GM19463 (cell line): ENCODE measurements at regions not wholly inside any gene's neighbourhood (a gene's known extent, or its start where the extent isn't known, plus 50 kb on each side); places are given as distances from the start of the nearest gene placed in this dataset.

ENCODE experiments used
- ATAC-seq: cut with Tn5 transposase; IDR thresholded peaks from one replicate; pipeline ENCODE4 v1.9.1; 2021; ENCODE audit warnings: mild to moderate bottlenecking, moderate library complexity; ENCODE audit not compliant: unreplicated experiment

DNA sequence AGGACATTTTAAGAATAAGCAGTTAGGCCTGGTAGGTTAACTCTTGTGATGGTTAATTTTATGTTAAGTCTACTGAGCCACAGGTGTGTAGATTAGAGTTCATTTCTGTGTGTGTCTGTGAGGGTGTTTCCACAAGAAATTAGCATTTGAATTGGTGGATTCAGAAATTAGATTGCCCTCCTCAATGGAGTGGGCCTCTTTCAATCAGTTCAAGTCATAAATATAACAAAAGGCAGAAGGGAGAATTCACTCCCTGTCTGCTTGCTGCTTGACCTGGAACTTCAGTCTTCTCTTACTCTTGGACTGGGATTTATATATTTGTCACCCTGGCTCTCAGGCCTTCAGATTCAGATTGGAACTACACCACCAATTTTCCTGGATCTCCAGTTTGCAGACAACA is 55.3 kb upstream of the POM121L12 start:
- no peak for ATAC-seq

DNA sequence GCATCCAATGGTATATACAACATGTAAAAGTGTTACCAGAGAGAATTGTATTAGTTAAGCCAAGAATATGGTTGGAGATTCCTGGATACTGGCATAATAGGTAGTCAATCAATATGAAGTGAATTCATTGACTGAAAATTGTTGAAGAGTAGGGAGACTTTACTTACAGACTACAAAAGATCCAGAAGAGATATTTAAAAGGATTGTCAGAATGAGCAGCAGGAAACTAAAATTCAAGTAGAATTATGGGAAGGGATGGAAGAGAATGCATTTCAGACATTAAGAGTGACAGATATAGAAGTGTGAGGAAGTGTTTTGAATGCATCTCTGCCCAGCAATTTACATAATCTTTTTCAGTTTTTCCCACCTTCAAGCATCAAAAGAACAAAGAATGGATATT is 62.3 kb upstream of the POM121L12 start:
- no peak for ATAC-seq

DNA sequence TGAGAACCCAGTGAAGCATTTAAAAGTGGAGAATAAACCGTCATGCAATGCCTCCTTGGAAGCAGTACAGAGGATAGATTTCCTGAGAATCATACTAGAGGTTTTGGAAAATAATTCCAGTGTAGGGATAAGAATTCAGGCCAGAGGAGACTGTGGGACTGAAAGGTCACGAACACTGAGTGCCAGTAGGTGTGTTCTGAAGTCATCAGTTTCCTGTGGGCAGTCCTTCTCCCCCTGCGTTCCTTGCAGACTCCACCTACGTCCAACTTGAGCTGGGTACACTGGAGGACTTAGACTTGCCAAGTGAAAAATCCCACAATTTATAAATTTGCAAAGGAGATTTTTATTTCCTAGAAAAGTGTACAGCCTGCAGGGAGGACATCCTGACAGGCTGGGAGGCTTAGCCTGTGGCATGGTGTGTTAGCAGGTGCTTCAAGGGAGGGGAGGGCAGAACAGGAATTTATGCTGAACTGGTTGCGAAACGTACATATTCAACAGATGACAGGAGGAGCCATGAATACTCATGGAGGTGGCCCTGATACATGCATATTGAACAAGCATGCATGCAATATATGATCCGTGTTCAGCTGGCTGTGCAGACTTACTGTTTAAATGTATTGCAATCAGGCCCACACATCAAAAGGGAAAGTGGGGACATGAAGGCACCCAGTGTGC is 72.9 kb upstream of the POM121L12 start:
- ATAC-seq = no peak

DNA sequence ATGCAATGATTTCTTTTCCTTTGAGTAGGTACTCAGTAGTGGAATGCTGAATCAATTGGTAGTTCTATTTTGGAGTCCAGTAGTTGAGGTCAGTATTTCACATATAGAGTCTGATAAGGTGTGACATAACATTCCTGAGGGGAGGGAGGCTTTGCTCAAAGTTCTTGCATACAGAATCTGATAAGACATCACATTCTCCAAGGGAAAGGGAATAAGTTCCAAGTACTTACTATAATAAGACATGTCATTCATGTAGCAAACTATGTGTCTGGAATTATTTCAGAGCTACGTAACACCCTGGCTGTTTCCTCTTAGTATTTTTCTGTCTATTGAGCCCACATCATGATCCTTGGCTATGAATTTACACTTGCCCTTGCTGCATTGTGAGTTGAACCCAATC is 74.3 kb upstream of the POM121L12 start:
- no peak for ATAC-seq

DNA sequence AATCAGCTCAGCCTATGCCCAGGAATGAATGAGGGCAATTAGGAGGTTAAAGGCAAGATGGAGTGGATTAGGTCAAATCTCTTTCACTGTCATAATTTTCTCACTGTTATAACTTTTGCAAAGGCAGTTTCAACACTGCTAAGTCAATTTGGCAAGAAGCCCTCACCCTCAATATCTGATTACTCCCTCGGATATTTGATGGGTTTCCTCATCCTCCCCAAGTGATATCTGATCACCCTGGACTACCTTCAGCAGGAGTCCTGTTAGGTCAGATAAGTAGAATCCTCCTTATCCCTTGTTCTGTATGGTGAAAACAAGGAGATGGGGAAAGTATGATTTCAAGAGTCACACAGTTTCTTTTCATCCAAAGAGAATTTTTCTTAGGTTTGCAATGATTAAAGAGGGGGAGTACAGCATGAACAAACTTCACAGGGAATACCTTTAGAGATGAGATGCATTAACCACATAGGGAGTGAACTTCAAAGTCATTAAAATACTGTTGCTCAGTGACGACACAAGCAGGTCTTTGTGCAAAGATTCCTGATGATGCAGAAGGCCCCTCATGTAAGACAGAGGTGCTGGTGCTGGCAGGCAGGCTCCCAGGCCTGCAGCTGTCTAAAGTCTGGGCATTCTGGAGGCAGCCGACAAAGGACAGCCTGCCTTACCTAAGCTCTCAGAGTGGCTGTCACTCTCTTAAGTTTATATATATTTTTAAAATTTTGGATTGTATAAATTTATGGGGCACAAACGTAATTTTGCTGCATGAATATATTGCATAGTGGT is 75.4 kb upstream of the POM121L12 start:
- ATAC-seq = no peak

DNA sequence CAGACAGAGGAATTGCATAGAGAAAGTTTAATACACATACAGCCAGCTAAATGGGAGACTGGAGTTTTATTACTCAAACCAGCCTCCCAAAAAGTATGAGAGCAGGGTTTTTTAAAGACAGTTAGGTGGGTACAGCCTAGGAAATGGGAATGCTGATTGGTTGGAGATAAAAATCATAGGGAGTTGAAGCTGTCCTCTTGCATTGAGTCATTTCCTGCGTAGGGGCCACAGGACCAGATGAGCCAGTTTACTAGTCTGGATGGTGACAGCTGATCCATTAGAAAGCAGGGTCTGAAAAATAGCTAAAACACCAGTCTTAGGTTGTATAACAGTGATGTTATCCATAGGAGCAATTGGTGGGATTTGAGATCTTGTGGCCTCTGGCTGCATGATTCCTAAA is 76.1 kb upstream of the POM121L12 start:
- ATAC-seq = no peak

DNA sequence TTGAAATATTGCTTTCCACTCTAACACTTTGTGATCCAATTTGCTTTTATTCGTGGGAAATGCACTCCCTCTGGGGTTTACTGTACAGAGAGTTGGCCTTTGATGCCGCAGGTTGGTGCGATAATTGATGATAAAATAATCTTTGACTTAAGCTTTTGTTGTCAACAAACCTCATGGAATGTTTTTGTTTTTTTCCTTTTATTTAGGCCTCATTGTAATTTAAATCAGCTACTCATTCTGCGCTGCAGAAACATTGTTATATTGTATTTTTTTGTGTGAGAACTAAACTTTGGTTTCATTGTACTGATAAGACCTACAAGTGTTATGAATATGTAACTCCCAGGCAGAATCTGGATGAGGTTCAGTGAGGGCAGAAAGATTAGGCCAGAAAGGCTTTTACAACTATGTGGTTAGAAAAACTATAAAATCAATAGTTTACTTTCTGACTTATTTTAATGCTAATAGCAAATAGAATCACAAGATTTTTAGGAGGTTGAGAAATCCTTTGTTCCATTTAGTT is 76.8 kb upstream of the POM121L12 start:
- no peak for ATAC-seq

DNA sequence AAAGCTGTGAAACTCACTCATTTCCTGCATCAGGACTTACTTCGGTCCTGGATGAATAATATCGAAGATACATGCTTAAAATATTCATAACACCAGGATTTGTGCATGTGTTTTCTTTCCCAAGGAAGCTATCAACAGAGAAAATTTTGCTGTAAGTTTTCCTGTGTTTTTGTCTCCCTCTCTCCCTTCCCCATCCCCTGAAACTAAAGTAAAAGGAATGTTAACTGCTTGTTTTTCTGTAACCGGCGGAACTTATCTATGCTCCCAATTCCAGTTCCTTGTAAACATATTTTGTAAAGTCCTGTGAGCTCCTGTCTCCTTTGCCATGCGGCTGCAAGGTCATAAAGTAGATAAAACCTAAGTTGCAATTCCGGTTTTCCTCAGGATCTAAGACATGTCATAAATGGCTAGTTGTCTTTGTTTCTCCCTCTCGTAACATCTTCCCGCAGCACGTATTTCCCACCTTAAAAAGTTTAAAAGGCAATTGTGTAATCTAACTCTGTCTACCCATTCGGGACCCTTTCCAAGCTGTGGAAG is 79.0 kb upstream of the POM121L12 start:
- no peak for ATAC-seq

DNA sequence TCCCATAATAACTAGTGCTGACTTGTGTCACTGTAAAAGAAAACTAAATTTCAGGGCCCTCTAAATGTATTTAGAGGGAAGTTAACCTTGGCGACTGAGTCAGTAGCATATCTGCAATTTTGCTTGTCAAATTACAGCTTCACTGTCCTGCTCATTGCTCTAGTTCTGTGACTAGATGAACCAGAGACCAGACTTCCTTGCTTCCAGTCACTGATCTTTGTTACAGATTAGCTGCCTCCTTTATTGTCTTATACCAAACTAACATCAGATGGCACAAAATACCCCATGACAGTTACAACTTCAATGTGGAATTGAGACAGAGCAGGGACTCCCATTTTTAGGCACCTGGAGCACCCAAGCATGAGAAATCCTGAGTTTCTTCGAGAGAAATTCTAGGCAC is 79.9 kb upstream of the POM121L12 start:
- no peak for ATAC-seq

DNA sequence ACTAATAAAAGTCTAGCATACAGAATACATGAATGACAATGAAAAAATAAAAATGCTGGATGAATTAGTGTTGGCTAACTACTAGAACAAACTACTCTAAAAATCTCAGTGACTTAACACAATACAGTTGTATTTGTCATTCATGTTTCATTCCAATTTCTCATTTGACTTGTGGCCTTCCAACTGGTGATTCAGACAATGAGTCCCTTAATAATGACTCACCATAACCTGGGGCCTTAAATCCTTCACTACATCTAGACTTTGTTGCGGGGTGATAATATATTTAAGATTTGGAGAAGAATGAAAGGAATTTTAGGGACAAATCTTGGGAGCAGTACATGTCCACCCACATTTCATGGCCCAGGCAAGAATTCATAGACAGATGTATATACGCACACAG is 90.5 kb upstream of the POM121L12 start:
- no peak for ATAC-seq

DNA sequence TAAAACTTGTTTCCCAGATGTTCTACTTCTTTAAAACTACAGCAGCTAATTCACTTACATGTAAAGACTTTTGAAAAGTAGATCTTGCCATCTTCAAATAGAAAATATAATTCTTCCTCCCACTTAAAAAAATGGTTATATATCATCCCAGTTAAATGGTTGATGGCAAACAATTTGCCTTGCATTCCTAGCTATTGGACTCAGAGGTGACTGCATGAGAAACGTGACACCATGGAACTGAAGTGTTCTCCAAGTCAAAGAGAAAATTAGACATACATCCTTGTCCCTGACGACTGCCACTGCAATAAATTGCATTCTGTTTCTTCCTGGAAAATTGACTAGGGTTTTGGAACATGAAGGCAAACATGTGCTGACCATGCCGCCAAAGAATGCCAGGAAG is 95.0 kb upstream of the POM121L12 start:
- ATAC-seq = no peak

DNA sequence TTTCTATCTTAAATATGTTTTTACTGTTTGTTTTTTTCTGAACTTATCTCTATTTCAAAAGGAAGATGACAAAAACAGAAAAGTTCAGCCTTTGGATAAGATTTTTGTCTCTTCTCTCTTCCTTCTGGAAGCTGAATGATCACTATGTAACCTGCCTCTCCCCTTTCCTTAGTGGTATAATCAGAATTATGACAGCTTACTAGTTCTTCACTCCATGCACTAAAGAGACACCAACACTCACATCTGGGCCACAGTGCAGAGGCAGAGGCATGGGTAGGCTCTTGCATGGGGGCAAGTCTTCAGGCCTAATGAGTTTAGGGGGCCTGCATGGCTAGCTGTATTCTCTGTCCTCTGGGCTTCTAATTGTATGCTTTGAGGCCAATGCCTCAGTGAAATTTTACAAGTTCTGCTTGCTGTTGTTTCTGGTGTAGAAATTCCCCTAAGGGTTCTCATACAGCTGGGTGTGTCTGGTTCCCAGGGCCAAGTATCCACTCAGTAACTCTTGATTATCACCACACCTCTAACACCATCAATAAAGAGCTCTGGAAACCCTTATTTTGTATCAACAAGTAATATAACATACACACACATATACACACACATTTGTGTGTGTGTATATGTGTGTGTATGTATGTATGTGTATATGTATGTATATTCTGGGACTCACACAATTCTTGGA is 96.8 kb upstream of the POM121L12 start:
- ATAC-seq = no peak

DNA sequence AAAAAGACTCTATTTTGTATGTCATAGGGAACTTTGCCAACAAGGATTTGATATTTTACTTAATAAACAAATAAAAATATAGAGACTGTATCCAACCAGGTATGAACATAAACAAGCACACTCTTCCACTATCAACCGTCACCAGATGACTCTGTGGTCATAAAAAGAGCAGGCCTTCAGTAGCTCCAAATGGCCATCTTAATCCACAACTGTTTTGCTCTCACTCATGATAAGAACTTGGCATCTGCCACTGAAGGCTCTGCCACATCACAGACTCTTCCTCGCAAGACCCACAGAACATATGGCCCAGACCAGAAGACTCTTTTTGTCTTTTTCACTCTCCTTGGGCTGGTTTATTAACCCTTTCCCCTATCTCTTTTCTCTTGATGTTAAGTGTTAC is 98.7 kb upstream of the POM121L12 start:
- no peak for ATAC-seq

DNA sequence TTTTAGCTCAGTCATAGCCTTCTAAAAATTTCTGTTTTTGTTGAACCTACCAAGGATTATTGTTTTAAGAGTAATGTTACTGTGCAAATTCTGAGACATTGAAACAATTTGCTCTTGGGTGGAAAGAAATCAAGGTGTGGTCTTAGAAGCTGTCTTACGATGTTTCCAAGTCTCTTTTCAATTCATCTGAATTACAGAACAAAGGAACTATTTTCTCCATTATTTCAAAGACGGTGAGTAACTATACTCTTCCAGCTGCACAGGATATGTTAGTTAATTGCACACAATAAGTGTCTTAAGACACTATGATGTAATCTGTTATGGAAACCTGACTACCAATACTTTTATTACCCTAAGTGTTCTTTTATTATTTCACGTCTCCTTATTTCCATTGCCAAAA is 106.8 kb upstream of the POM121L12 start:
- ATAC-seq = no peak

DNA sequence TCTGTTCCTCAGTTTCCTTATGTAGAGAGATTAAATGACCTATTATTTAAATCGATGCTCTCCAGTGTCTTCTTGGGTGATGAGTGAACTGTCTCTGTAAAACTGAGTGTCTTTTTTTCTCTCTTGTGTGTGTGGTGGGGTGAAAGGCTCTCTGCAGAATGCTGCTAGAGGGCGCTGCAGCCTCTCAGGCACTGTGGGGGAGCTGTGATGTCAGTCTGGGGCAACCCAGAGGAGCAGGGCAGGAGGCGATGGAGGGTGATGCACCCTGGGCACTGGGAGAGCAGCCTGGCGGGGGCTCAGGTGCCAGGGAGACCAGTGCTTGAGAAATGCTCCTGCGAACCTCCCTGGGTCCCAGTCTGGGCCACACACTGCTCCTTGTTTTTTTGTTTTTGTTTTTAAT is 110.1 kb upstream of the POM121L12 start:
- no peak for ATAC-seq

DNA sequence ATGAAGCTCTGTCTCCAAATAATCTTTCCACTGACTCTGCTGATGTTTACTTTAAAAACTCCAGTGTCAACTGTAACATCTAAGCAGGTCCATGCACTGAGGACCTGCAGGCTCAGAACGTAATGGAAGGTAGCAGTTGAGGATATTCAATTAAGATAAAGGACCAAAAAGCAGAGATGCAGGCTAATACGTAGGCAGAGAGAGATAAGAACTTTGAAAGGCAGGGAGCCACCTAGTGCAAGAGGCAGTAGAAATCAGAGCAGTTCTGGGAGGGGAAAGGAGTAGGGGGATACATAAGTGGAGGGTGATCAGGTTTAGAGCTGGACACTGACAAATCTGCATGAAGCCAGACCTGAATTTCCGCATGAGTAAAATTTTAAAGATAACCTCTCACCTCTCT is 114.5 kb upstream of the POM121L12 start:
- ATAC-seq = no peak

DNA sequence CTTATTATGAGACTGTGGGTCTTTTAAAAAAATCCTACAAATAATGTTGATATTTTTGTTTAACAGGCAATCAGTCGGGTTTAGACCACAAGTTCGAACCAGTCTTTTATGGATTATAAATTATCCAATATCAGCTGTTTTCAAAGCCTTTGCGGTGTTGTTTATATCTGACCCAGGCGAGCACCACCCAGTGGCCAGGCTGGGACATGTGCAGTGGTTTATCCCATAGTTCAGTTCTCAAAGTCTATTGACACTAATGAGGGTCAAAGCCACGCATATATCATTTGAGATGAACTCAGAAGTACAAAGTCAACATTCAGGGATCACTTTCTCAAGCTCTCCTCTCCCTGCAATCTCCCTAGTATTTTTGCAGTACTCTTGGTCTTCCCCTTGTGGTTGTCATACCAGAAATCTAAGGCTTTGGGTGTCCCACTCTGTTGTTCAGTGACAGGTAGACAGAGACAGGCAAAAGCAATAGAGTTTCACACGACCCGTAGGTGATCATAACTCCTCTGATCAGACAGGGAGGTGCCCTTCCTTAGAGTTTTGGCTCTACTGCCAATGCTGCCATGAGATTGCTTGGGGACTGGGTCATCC is 117.4 kb upstream of the POM121L12 start:
- no peak for ATAC-seq

DNA sequence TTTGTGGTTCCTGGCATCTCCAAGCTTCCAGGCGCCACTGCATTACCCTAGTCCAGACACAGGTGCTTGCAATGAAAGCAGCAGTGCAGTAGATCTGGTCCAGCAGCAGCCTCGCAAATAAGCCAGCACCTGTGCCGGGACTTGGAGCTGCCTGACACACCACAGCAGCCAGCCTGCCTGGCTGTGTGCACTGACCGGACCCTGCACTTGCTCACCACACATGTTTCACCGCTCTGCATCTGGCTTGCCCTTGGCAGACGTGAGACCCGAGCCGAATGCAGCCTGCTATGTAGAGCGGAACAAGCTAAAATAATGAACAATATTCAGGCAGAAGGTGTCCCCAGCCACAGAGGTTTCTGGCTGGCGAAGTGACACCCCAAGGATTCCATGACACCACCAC is 123.6 kb upstream of the POM121L12 start:
- no peak for ATAC-seq

DNA sequence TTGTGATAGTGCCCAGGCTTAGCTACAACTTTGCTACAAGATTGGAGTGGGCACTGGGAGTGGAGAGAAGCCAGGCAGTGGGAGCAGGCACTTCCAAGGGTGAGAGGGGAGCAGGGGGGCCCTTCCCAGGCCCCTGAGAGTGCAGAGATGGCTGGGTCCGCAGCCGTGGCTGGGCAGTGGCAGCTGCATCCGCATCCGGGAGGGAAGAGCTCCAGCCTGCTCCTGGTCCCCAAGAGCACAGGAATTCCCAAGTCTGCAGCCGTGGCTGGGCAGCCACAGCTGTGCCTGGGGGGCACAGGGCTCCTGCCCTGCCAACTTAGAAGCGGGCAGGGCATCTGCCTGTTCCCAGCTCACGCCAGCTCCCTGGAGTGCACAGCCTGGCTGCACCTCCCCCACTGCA is 124.1 kb upstream of the POM121L12 start:
- no peak for ATAC-seq

DNA sequence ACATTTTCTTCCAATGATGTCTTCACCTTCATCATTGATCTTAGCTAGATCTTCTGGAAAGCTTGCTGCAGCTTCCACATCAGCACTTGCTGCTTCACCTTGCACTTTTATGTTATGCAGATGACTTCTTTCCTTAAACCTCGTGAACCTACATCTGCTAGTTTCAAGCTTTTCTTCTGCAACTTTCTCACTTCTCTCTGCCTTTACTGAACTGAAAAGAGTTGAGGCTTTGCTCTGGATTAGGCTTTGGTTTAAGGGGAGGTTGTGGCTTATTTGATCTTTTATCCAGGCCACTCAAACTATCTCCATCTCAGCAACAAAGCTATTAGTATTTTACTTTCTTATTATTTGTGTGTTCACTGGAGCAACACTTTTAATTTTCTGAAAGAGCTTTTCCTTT is 125.5 kb upstream of the POM121L12 start:
- no peak for ATAC-seq

DNA sequence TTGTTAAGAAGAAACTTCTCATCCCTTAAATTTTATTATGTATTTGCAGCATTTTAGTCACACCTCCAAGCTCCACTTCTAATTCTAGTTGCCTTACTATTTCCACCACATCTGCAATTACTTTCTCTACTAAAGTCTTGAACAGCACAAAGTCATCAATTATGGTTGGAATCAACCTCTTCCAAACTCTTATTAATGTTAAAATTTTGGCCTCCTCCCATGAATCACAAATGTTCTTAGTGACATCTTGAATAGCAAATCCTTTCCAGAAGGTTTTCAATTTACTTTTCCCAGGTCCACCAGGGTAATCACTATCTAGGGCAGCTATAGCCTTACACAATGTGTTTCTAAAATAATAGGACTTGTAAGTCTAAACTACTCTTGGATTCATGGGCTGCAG is 126.3 kb upstream of the POM121L12 start:
- ATAC-seq = no peak
